ENCODE measurements at regions not wholly inside any gene's neighbourhood (a gene's known extent, or its start where the extent isn't known, plus 50 kb on each side); places are given as distances from the start of the nearest gene placed in this dataset.

- DNase-seq = no peak
Measured at GRCh38 chr16:48901712-48902374, 291.9 kb upstream of the N4BP1 start.

- DNase-seq = no peak
Measured at GRCh38 chr16:48899500-48899899, 289.5 kb upstream of the N4BP1 start.

GRCh38 chr16:48897698-48898205, 287.8 kb upstream of the N4BP1 start:
- DNase-seq = no peak

GRCh38 chr16:48895142-48895541, 285.2 kb upstream of the N4BP1 start:
- DNase-seq = no peak

GRCh38 chr16:48892893-48893292, 282.9 kb upstream of the N4BP1 start:
- no peak for DNase-seq

GRCh38 chr16:48887646-48888210, 277.7 kb upstream of the N4BP1 start:
- no peak for DNase-seq

GRCh38 chr16:48885471-48885870, 275.5 kb upstream of the N4BP1 start:
- no peak for DNase-seq

- no peak for DNase-seq
Measured at GRCh38 chr16:48881272-48881671, 271.3 kb upstream of the N4BP1 start.

GRCh38 chr16:48879223-48880122, 269.5 kb upstream of the N4BP1 start:
- DNase-seq = no peak

GRCh38 chr16:48877946-48878345, 268.0 kb upstream of the N4BP1 start:
- no peak for DNase-seq

- no peak for DNase-seq
Measured at GRCh38 chr16:48870141-48870540, 260.2 kb upstream of the N4BP1 start.

GRCh38 chr16:48865520-48865919, 255.5 kb upstream of the N4BP1 start:
- DNase-seq = no peak

- no peak for DNase-seq
Measured at GRCh38 chr16:48864055-48864454, 254.1 kb upstream of the N4BP1 start.

GRCh38 chr16:48862087-48862532, 252.1 kb upstream of the N4BP1 start:
- DNase-seq = no peak

GRCh38 chr16:48860341-48860740, 250.4 kb upstream of the N4BP1 start:
- no peak for DNase-seq

GRCh38 chr16:48852951-48853350, 243.0 kb upstream of the N4BP1 start:
- no peak for DNase-seq

- no peak for DNase-seq
Measured at GRCh38 chr16:48852458-48852857, 242.5 kb upstream of the N4BP1 start.

GRCh38 chr16:48850097-48850770, 240.3 kb upstream of the N4BP1 start:
- DNase-seq = no peak

- DNase-seq = no peak
Measured at GRCh38 chr16:48846277-48846676, 236.3 kb upstream of the N4BP1 start.

- no peak for DNase-seq
Measured at GRCh38 chr16:48845261-48845660, 235.3 kb upstream of the N4BP1 start.

- no peak for DNase-seq
Measured at GRCh38 chr16:48838349-48838748, 228.4 kb upstream of the N4BP1 start.

GRCh38 chr16:48836636-48837035, 226.7 kb upstream of the N4BP1 start:
- DNase-seq = no peak

Data from amygdala (tissue), 56 donors.